GM12892 (cell line): ENCODE measurements at regions not wholly inside any gene's neighbourhood (a gene's known extent, or its start where the extent isn't known, plus 50 kb on each side); places are given as distances from the start of the nearest gene placed in this dataset.

Source experiments
- POLR2A ChIP-seq: IDR thresholded peaks from 2 replicates; pipeline ENCODE4 v1.6.1; 2011; ENCODE audit warnings: low read depth, low read length, control low read depth
- TAF1 ChIP-seq: IDR thresholded peaks from 2 replicates; pipeline ENCODE4 v1.6.1; 2011; ENCODE audit warnings: low read depth, mild to moderate bottlenecking, control low read depth, low read length, borderline replicate concordance

DNA sequence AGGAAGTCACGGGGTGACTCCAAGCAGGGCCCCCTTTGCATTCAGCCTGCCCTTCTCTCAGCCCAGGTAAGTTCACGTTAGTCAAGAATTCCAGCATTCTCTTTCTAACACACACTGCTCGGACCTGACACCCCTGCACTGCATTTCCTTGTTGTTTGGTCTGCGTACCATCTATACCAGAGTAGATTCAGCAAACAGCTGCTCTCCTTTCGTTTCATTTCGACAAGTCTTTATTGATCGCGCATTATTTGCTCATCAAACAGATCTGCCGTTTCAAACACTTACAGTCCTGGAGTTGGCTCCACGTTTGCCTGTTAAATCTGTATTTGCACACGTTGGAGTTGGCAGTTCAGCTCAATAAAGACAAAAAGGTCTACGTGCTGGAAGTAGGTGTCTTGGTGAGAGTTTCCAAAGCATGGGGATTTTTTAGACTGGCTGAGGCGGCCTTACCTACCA, 495.1 kb downstream of the RPS24 start:
- no peak for TF ChIP-seq POLR2A
- TF ChIP-seq TAF1, result no peak
